ENCODE measurements at regions not wholly inside any gene's neighbourhood (a gene's known extent, or its start where the extent isn't known, plus 50 kb on each side); places are given as distances from the start of the nearest gene placed in this dataset.

- no peak overlapping the region for H3K27ac Mint-ChIP-seq
- no peak for ATAC-seq
- no peaks in the 10 kb centered on the region for H3K36me3 Mint-ChIP-seq
- H3K4me1 Mint-ChIP-seq: no peaks in the 10 kb centered on the region
- H3K9me3 Mint-ChIP-seq: peaks cover 13% of the 10 kb centered on the region
- no peaks in the 10 kb centered on the region for H3K27me3 Mint-ChIP-seq
- no peak overlapping the region for H3K4me3 Mint-ChIP-seq
Observed at GRCh38 chr14:82419933-82420332, 886.3 kb upstream of the SEL1L start.

GRCh38 chr14:82420871-82421270, 887.2 kb upstream of the SEL1L start:
- Mint-ChIP-seq H3K27me3 (no peaks in the 10 kb centered on the region), H3K27ac (no peak overlapping the region), H3K9me3 (peaks cover 12% of the 10 kb centered on the region)

GRCh38 chr14:82421286-82421685, 887.6 kb upstream of the SEL1L start:
- Mint-ChIP-seq H3K36me3 (no peaks in the 10 kb centered on the region), H3K4me1 (no peaks in the 10 kb centered on the region), H3K4me3 (no peak overlapping the region), H3K27me3 (no peaks in the 10 kb centered on the region), H3K9me3 (peaks cover 10% of the 10 kb centered on the region), H3K27ac (no peak overlapping the region)
- no peak for ATAC-seq

More at GRCh38 chr14:82420871-82421270, 887.2 kb upstream of the SEL1L start:
- Mint-ChIP-seq H3K4me1 (no peaks in the 10 kb centered on the region), H3K4me3 (no peak overlapping the region), H3K36me3 (no peaks in the 10 kb centered on the region)
- no peak for ATAC-seq

GRCh38 chr14:82422230-82422629, 888.6 kb upstream of the SEL1L start:
- no peaks in the 10 kb centered on the region for H3K4me1 Mint-ChIP-seq
- ATAC-seq: no peak
- H3K27me3 Mint-ChIP-seq: no peaks in the 10 kb centered on the region
- H3K27ac Mint-ChIP-seq: no peak overlapping the region
- H3K4me3 Mint-ChIP-seq: no peak overlapping the region
- no peaks in the 10 kb centered on the region for H3K36me3 Mint-ChIP-seq
- peaks cover 6% of the 10 kb centered on the region for H3K9me3 Mint-ChIP-seq

GRCh38 chr14:82425261-82425660, 891.6 kb upstream of the SEL1L start:
- Mint-ChIP-seq H3K36me3 (no peaks in the 10 kb centered on the region), H3K27me3 (no peaks in the 10 kb centered on the region), H3K4me3 (no peak overlapping the region), H3K27ac (no peak overlapping the region), H3K9me3 (peaks cover 6% of the 10 kb centered on the region), H3K4me1 (no peaks in the 10 kb centered on the region)
- ATAC-seq: no peak

GRCh38 chr14:82431031-82431430, 897.4 kb upstream of the SEL1L start:
- no peaks in the 10 kb centered on the region for H3K36me3 Mint-ChIP-seq
- H3K4me1 Mint-ChIP-seq: no peaks in the 10 kb centered on the region
- peaks cover 3% of the 10 kb centered on the region for H3K9me3 Mint-ChIP-seq
- H3K4me3 Mint-ChIP-seq: no peak overlapping the region
- no peak for ATAC-seq
- no peaks in the 10 kb centered on the region for H3K27me3 Mint-ChIP-seq
- H3K27ac Mint-ChIP-seq: no peak overlapping the region

GRCh38 chr14:82432301-82433105, 898.9 kb upstream of the SEL1L start:
- no peak for ATAC-seq
- Mint-ChIP-seq H3K4me1 (no peaks in the 10 kb centered on the region), H3K27me3 (no peaks in the 10 kb centered on the region), H3K9me3 (peaks cover 3% of the 10 kb centered on the region), H3K27ac (no peak overlapping the region), H3K4me3 (no peak overlapping the region), H3K36me3 (no peaks in the 10 kb centered on the region)

GRCh38 chr14:82438436-82438835, 904.8 kb upstream of the SEL1L start:
- Mint-ChIP-seq H3K4me1 (no peaks in the 10 kb centered on the region), H3K27ac (no peak overlapping the region), H3K9me3 (peaks cover 12% of the 10 kb centered on the region), H3K27me3 (no peaks in the 10 kb centered on the region), H3K4me3 (no peak overlapping the region), H3K36me3 (no peaks in the 10 kb centered on the region)
- ATAC-seq: no peak

GRCh38 chr14:82441270-82441669, 907.6 kb upstream of the SEL1L start:
- Mint-ChIP-seq H3K27me3 (no peaks in the 10 kb centered on the region), H3K36me3 (no peaks in the 10 kb centered on the region), H3K4me3 (no peak overlapping the region), H3K9me3 (peaks cover 12% of the 10 kb centered on the region), H3K27ac (no peak overlapping the region), H3K4me1 (no peaks in the 10 kb centered on the region)
- no peak for ATAC-seq

- Mint-ChIP-seq H3K27ac (no peak overlapping the region), H3K36me3 (no peaks in the 10 kb centered on the region)
Observed at GRCh38 chr14:82445810-82446570, 912.3 kb upstream of the SEL1L start.

GRCh38 chr14:82447586-82447985, 913.9 kb upstream of the SEL1L start:
- Mint-ChIP-seq H3K27me3 (no peaks in the 10 kb centered on the region), H3K4me3 (no peak overlapping the region), H3K27ac (no peak overlapping the region), H3K4me1 (no peaks in the 10 kb centered on the region), H3K9me3 (peaks cover 3% of the 10 kb centered on the region), H3K36me3 (no peaks in the 10 kb centered on the region)
- ATAC-seq: no peak

More at GRCh38 chr14:82445810-82446570, 912.3 kb upstream of the SEL1L start:
- ATAC-seq: no peak
- Mint-ChIP-seq H3K4me3 (no peak overlapping the region), H3K4me1 (no peaks in the 10 kb centered on the region), H3K9me3 (peaks cover 6% of the 10 kb centered on the region), H3K27me3 (no peaks in the 10 kb centered on the region)

- H3K27ac Mint-ChIP-seq: no peak overlapping the region
- ATAC-seq: no peak
- H3K27me3 Mint-ChIP-seq: no peaks in the 10 kb centered on the region
- peaks cover 6% of the 10 kb centered on the region for H3K9me3 Mint-ChIP-seq
- no peaks in the 10 kb centered on the region for H3K36me3 Mint-ChIP-seq
- no peak overlapping the region for H3K4me3 Mint-ChIP-seq
- no peaks in the 10 kb centered on the region for H3K4me1 Mint-ChIP-seq
Observed at GRCh38 chr14:82449926-82450468, 916.3 kb upstream of the SEL1L start.

GRCh38 chr14:82451675-82452074, 918.0 kb upstream of the SEL1L start:
- no peaks in the 10 kb centered on the region for H3K36me3 Mint-ChIP-seq
- no peaks in the 10 kb centered on the region for H3K27me3 Mint-ChIP-seq
- no peak overlapping the region for H3K4me3 Mint-ChIP-seq
- no peak overlapping the region for H3K27ac Mint-ChIP-seq
- no peaks in the 10 kb centered on the region for H3K4me1 Mint-ChIP-seq
- ATAC-seq: no peak
- H3K9me3 Mint-ChIP-seq: peaks cover 6% of the 10 kb centered on the region

- no peak for ATAC-seq
- Mint-ChIP-seq H3K27me3 (no peaks in the 10 kb centered on the region), H3K9me3 (peaks cover 7% of the 10 kb centered on the region), H3K4me3 (no peak overlapping the region), H3K4me1 (no peaks in the 10 kb centered on the region), H3K36me3 (no peaks in the 10 kb centered on the region), H3K27ac (no peak overlapping the region)
Observed at GRCh38 chr14:82482345-82482744, 948.7 kb upstream of the SEL1L start.

GRCh38 chr14:82488473-82488872, 954.8 kb upstream of the SEL1L start:
- Mint-ChIP-seq H3K36me3 (no peaks in the 10 kb centered on the region), H3K4me3 (no peak overlapping the region)

More at GRCh38 chr14:82488473-82488872, 954.8 kb upstream of the SEL1L start:
- Mint-ChIP-seq H3K9me3 (peaks cover 12% of the 10 kb centered on the region), H3K4me1 (no peaks in the 10 kb centered on the region), H3K27me3 (no peaks in the 10 kb centered on the region), H3K27ac (no peak overlapping the region)
- no peak for ATAC-seq

Measured in stimulated activated memory B cell treated with anti-CD40 and anti-IgM and Interleukin-4, amounts not matched to agents 10 μg/mL and 1 μg/mL and 100 μg/mL, for 72 hours (primary cell).